ENCODE measurements at regions not wholly inside any gene's neighbourhood (a gene's known extent, or its start where the extent isn't known, plus 50 kb on each side); places are given as distances from the start of the nearest gene placed in this dataset.

DNA sequence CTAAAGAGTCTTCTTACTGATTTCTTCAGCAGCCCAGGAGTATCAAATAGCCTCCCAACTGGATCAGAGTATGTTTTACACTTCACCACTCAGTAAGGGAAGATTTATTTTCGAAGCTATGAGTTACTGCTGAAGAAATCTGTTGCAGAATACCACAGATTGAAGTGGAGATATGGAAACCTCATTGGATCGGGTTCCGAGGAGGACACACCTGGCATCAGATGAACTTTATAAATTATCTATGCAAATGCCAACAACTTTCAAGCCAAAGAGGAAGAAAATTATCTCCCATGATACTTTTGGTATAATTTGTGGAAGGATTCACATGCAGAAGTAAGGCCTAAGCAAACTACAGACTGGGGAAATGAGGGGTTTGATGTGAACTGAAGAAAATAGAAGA lies 515.9 kb upstream of the NDST4 start:
- TF ChIP-seq, protein P1, sequence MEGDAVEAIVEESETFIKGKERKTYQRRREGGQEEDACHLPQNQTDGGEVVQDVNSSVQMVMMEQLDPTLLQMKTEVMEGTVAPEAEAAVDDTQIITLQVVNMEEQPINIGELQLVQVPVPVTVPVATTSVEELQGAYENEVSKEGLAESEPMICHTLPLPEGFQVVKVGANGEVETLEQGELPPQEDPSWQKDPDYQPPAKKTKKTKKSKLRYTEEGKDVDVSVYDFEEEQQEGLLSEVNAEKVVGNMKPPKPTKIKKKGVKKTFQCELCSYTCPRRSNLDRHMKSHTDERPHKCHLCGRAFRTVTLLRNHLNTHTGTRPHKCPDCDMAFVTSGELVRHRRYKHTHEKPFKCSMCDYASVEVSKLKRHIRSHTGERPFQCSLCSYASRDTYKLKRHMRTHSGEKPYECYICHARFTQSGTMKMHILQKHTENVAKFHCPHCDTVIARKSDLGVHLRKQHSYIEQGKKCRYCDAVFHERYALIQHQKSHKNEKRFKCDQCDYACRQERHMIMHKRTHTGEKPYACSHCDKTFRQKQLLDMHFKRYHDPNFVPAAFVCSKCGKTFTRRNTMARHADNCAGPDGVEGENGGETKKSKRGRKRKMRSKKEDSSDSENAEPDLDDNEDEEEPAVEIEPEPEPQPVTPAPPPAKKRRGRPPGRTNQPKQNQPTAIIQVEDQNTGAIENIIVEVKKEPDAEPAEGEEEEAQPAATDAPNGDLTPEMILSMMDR (conservative IDR thresholded peaks at IDR 0.05 in 1 of 2, IDR thresholded peaks at IDR 0.05 in 1 of 2; ENCODE audit: low read depth in 1 of 2, low read length in 2 of 2): no peak
- no peak for TF ChIP-seq EZH2 (IDR thresholded peaks at IDR 0.05; ENCODE audit: low read length, missing control alignments)
